H1 (cell line): ENCODE measurements at regions not wholly inside any gene's neighbourhood (a gene's known extent, or its start where the extent isn't known, plus 50 kb on each side); places are given as distances from the start of the nearest gene placed in this dataset.

Source experiments
- CTCF ChIA-PET: fragments of 300-600 bp; sonication (Branson Sonifier 250); formaldehyde crosslinking; loops from one replicate; lab custom pipeline; 2021; ENCODE audit not compliant: partially characterized antibody; lab: Charles Lee
- POLR2A ChIA-PET: fragments of 300-600 bp; sonication (Branson Sonifier 250); formaldehyde crosslinking; loops from one replicate; lab custom pipeline; 2021; ENCODE audit warnings: inconsistent platforms; ENCODE audit not compliant: partially characterized antibody; lab: Charles Lee
- DNase-seq, 2 experiments: peaks; one replicate each; pipeline versions ENCODE4 v3.0.0 to v3.0.0-alpha.2; 2010 to 2022; ENCODE audit warnings: low spot score in 2 of 2, low read depth in 1 of 2, mixed read lengths in 1 of 2
- FAIRE-seq: peaks from 2 replicates; lab custom pipeline; 2011; peaks lifted over from hg19 to GRCh38; lab: Jason Lieb, UNC
- H2AFZ ChIP-seq: 2 replicates; pipeline ENCODE4 v1.8.1; 2012; ENCODE audit warnings: low read length, inconsistent platforms
- H2AK5ac ChIP-seq: 2 replicates; pipeline ENCODE4 v1.6.1; 2013; ENCODE audit warnings: low read depth, low read length
- H2BK120ac ChIP-seq: replicated peaks from 2 replicates; pipeline ENCODE3; 2013; ENCODE audit warnings: low read depth, low read length, inconsistent platforms
- H2BK12ac ChIP-seq: 2 replicates; pipeline ENCODE4 v1.6.1; 2013; ENCODE audit warnings: low read depth, low read length
- H2BK15ac ChIP-seq: 2 replicates; pipeline ENCODE4 v1.6.1; 2013; ENCODE audit warnings: low read length
- H2BK20ac ChIP-seq: 2 replicates; pipeline ENCODE4 v1.6.1; 2013; ENCODE audit warnings: low read length
- H2BK5ac ChIP-seq: 2 replicates; pipeline ENCODE4 v1.6.1; 2013; ENCODE audit warnings: low read depth, low read length
- H3K14ac ChIP-seq: 2 replicates; pipeline ENCODE4 v1.6.1; 2013; ENCODE audit warnings: inconsistent platforms; ENCODE audit not compliant: insufficient read length
- H3K18ac ChIP-seq: 2 replicates; pipeline ENCODE4 v1.6.1; 2013; ENCODE audit warnings: low read length; ENCODE audit errors: extremely low read depth
- H3K23ac ChIP-seq: 2 replicates; pipeline ENCODE4 v1.6.1; 2013; ENCODE audit warnings: inconsistent platforms; ENCODE audit not compliant: insufficient read length
- H3K23me2 ChIP-seq: 2 replicates; pipeline ENCODE4 v1.6.1; 2013; ENCODE audit warnings: low read depth, low read length
- H3K27ac ChIP-seq: 2 replicates; pipeline ENCODE4 v1.6.1; 2011; ENCODE audit warnings: low read depth, low read length, inconsistent platforms
- H3K27me3 ChIP-seq, 4 experiments: replicated peaks in 1 of 4; 1 replicate in 1 of 4; 2 replicates in 3 of 4; pipeline versions ENCODE4 v1.6.1 to v1.8.1; 2011 to 2013; ENCODE audit warnings: low read length in 3 of 4, mild to moderate bottlenecking in 3 of 4, inconsistent platforms in 2 of 4, mixed read lengths in 2 of 4, moderate library complexity in 1 of 4; ENCODE audit not compliant: control insufficient read depth in 3 of 4, insufficient read depth in 3 of 4; ENCODE audit errors: extremely low read depth in 1 of 4
- H3K36me3 ChIP-seq, 4 experiments: 2 replicates each; pipeline versions ENCODE4 v1.6.1 to v1.8.1; 2011 to 2013; ENCODE audit warnings: mild to moderate bottlenecking in 4 of 4, low read length in 3 of 4, moderate library complexity in 2 of 4, control low read depth in 1 of 4, inconsistent platforms in 1 of 4; ENCODE audit not compliant: insufficient read depth in 4 of 4, control insufficient read depth in 2 of 4
- H3K4ac ChIP-seq: replicated peaks from 2 replicates; pipeline ENCODE3; 2013; ENCODE audit warnings: low read length, low read depth, mixed read lengths, inconsistent platforms; ENCODE audit not compliant: insufficient read length
- H3K4me1 ChIP-seq, 4 experiments: replicated peaks in 1 of 4; 1 replicate in 1 of 4; 2 replicates in 3 of 4; pipeline versions ENCODE4 v1.6.1 to v1.8.1; 2011 to 2013; ENCODE audit warnings: low read length in 3 of 4, inconsistent platforms in 2 of 4, mixed read lengths in 1 of 4; ENCODE audit not compliant: insufficient read depth in 4 of 4, control insufficient read depth in 3 of 4
- H3K4me2 ChIP-seq, 2 experiments: 2 replicates each; pipeline versions ENCODE4 v1.6.1 to v1.8.1; 2011 to 2013; ENCODE audit warnings: low read depth in 2 of 2, low read length in 2 of 2, control low read depth in 1 of 2, inconsistent platforms in 1 of 2, mild to moderate bottlenecking in 1 of 2; ENCODE audit not compliant: insufficient read depth in 1 of 2
- H3K4me3 ChIP-seq, 4 experiments: fragments of 200-600, 300-600 bp in 1 of 4; sonication (generic), shearing (Covaris generic), sonication (Bioruptor Twin) in 1 of 4; 2 replicates each; pipeline versions ENCODE4 v1.5.1 to v1.8.1; 2011 to 2016; ENCODE audit warnings: low read length in 4 of 4, low read depth in 3 of 4, control low read depth in 2 of 4, inconsistent platforms in 2 of 4, mild to moderate bottlenecking in 2 of 4, mixed read lengths in 1 of 4, moderate library complexity in 1 of 4; ENCODE audit not compliant: insufficient read depth in 2 of 4; ENCODE audit errors: extremely low read depth in 1 of 4
- H3K56ac ChIP-seq: replicated peaks from 2 replicates; pipeline ENCODE3; 2013; ENCODE audit warnings: low read depth, mild to moderate bottlenecking, mixed read lengths, low read length, inconsistent platforms; ENCODE audit not compliant: insufficient read length
- H3K79me1 ChIP-seq: 2 replicates; pipeline ENCODE4 v1.6.1; 2013; ENCODE audit warnings: low read depth, low read length, control low read depth
- H3K79me2 ChIP-seq, 2 experiments: 2 replicates each; pipeline versions ENCODE4 v1.6.1 to v1.8.1; 2012 to 2013; ENCODE audit warnings: low read length in 2 of 2, mild to moderate bottlenecking in 2 of 2, inconsistent platforms in 1 of 2; ENCODE audit not compliant: insufficient read depth in 2 of 2, control insufficient read depth in 1 of 2
- H3K9ac ChIP-seq, 4 experiments: replicated peaks in 1 of 4; 1 replicate in 1 of 4; 2 replicates in 3 of 4; pipeline versions ENCODE4 v1.6.1 to v1.8.1; 2011 to 2013; ENCODE audit warnings: low read depth in 3 of 4, low read length in 3 of 4, control low read depth in 2 of 4, mild to moderate bottlenecking in 2 of 4, moderate library complexity in 2 of 4, inconsistent platforms in 1 of 4; ENCODE audit errors: extremely low read depth in 1 of 4
- H3K9me3 ChIP-seq, 2 experiments: 2 replicates each; pipeline versions ENCODE4 v1.6.1 to v1.8.1; 2012 to 2013; ENCODE audit warnings: mild to moderate bottlenecking in 2 of 2, moderate library complexity in 2 of 2, control low read depth in 1 of 2, inconsistent platforms in 1 of 2, low read depth in 1 of 2, low read length in 1 of 2, mixed read lengths in 1 of 2; ENCODE audit not compliant: insufficient read depth in 2 of 2
- H4K20me1 ChIP-seq, 2 experiments: replicated peaks in 1 of 2; 2 replicates each; pipeline versions ENCODE3 to v1.8.1; 2011 to 2013; ENCODE audit warnings: inconsistent platforms in 2 of 2, low read length in 2 of 2, mild to moderate bottlenecking in 1 of 2; ENCODE audit not compliant: insufficient read depth in 2 of 2, control insufficient read depth in 1 of 2
- H4K5ac ChIP-seq: 2 replicates; pipeline ENCODE4 v1.6.1; 2013; ENCODE audit warnings: low read length, low read depth, mixed read lengths, inconsistent platforms; ENCODE audit not compliant: insufficient read length
- H4K8ac ChIP-seq: 2 replicates; pipeline ENCODE4 v1.8.0; 2013; ENCODE audit warnings: mild to moderate bottlenecking, moderate library complexity, low read length, inconsistent platforms; ENCODE audit not compliant: insufficient read depth; ENCODE audit errors: extremely low read depth
- H4K91ac ChIP-seq: replicated peaks from 2 replicates; pipeline ENCODE3; 2013; ENCODE audit warnings: low read length, mixed read lengths, inconsistent platforms; ENCODE audit not compliant: insufficient read length
- EP300 ChIP-seq, 2 experiments: IDR thresholded peaks; 1 replicate in 1 of 2; 2 replicates in 1 of 2; pipeline ENCODE4 v1.6.1; 2011 to 2012; ENCODE audit warnings: low read depth in 2 of 2, low read length in 2 of 2, mild to moderate bottlenecking in 2 of 2, borderline replicate concordance in 1 of 2, inconsistent platforms in 1 of 2, moderate library complexity in 1 of 2
- KDM4A ChIP-seq: IDR thresholded peaks from one replicate; pipeline ENCODE4 v1.7.1; 2012; ENCODE audit warnings: low read depth, mild to moderate bottlenecking, moderate library complexity, low read length, inconsistent platforms; ENCODE audit not compliant: severe bottlenecking
- WGBS, 2 experiments: shearing (Covaris generic) in 1 of 2; methylation state at CpG; one replicate each; pipeline versions ENCODE4 v1.1.6 to v1.1.7; 2013 to 2015; ENCODE audit warnings: low lambda C conversion rate in 2 of 2, mixed read lengths in 2 of 2, inconsistent platforms in 1 of 2, low coverage in 1 of 2, missing lambda C conversion rate in 1 of 2; ENCODE audit not compliant: insufficient replicate concordance in 2 of 2, insufficient coverage in 1 of 2, insufficient read length in 1 of 2; ENCODE audit errors: extremely low coverage in 1 of 2, missing lambda C conversion rate in 1 of 2; 5-methylcytosine and 5-hydroxymethylcytosine counted together

- Histone ChIP-seq H2BK15ac (no peak overlapping the region), H4K5ac (no peak overlapping the region), H3K4me3 (no peak overlapping the region), H3K56ac (no peak overlapping the region), H4K20me1 (no peaks in the 10 kb centered on the region), H3K14ac (no peak overlapping the region), H3K36me3 (no peaks in the 10 kb centered on the region), H3K23me2 (no peaks in the 10 kb centered on the region), H3K4ac (no peak overlapping the region), H4K8ac (no peak overlapping the region), H3K4me2 (no peak overlapping the region), H3K18ac (no peak overlapping the region), H2BK20ac (no peak overlapping the region), H3K27me3 (no peaks in the 10 kb centered on the region), H4K91ac (no peak overlapping the region), H2BK120ac (no peak overlapping the region), H3K23ac (no peak overlapping the region), H3K79me1 (no peaks in the 10 kb centered on the region), H2BK12ac (no peak overlapping the region), H3K9me3 (no peaks in the 10 kb centered on the region), H2AFZ (no peak overlapping the region), H3K27ac (no peak overlapping the region), H3K9ac (no peak overlapping the region), H2AK5ac (no peak overlapping the region), H3K4me1 (no peaks in the 10 kb centered on the region), H2BK5ac (no peak overlapping the region), H3K79me2 (no peaks in the 10 kb centered on the region)
- 100% methylated on average over 1 of the region's 1 CpG; no CpG with 5 or more reads in 1 of the 2 experiments for WGBS, 2 experiments
- CTCF ChIA-PET: no interaction called here
- DNase-seq (no peak), FAIRE-seq (no peak)
- POLR2A ChIA-PET: no interaction called here
- TF ChIP-seq EP300 (IDR thresholded peaks at IDR 0.05; ENCODE audit: borderline replicate concordance in 1 of 2, low read depth in 2 of 2, low read length in 2 of 2) (no peak), KDM4A (no peak)
Observed at GRCh38 chr2:83665154-83665553, 793.9 kb downstream of the SUCLG1 start.
